ENCODE measurements at regions not wholly inside any gene's neighbourhood (a gene's known extent, or its start where the extent isn't known, plus 50 kb on each side); places are given as distances from the start of the nearest gene placed in this dataset.

DNA sequence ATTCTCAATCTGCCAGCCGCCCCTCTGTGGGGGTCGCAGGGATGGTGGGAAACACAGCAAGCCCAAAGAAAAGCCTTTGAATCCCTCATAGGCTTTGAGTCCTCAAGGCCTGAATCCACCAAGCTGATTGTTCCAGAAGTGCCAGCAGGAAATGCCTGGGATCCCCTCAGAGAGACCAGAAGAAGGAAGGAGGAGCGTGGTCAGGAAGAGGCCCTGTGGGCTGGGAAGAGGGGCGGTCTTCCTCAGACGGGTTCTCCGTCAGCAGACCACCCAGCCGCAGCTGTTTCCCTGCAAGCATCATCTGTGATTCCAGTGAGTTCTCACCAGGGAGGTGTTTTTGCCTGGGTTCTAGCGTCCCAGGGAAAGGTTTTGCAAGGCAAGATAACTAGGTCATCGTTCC, 190.0 kb upstream of the KLF6 start:
- H3K9me3 ChIP-seq, result no peaks in the 10 kb centered on the region
- intact Hi-C loops (cut with DNase I; ENCODE audit: low total_unique reads), result no loop called here
- H3K36me3 ChIP-seq (ENCODE audit: low read depth, missing control alignments), result no peaks in the 10 kb centered on the region
- DNase-seq, result no peak
- H3K27ac ChIP-seq, result no peak overlapping the region
- no peaks in the 10 kb centered on the region for H3K27me3 ChIP-seq
- H3K4me3 ChIP-seq, result no peak overlapping the region
- no peaks in the 10 kb centered on the region for H3K4me1 ChIP-seq
- TF ChIP-seq, protein P1, sequence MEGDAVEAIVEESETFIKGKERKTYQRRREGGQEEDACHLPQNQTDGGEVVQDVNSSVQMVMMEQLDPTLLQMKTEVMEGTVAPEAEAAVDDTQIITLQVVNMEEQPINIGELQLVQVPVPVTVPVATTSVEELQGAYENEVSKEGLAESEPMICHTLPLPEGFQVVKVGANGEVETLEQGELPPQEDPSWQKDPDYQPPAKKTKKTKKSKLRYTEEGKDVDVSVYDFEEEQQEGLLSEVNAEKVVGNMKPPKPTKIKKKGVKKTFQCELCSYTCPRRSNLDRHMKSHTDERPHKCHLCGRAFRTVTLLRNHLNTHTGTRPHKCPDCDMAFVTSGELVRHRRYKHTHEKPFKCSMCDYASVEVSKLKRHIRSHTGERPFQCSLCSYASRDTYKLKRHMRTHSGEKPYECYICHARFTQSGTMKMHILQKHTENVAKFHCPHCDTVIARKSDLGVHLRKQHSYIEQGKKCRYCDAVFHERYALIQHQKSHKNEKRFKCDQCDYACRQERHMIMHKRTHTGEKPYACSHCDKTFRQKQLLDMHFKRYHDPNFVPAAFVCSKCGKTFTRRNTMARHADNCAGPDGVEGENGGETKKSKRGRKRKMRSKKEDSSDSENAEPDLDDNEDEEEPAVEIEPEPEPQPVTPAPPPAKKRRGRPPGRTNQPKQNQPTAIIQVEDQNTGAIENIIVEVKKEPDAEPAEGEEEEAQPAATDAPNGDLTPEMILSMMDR (IDR thresholded peaks at IDR 0.05), result no peak
- no peak for TF ChIP-seq POLR2A (IDR thresholded peaks at IDR 0.05)
- 64 to 67% methylated on average over 9 of the region's 9 CpGs for WGBS, 2 donors

DNA sequence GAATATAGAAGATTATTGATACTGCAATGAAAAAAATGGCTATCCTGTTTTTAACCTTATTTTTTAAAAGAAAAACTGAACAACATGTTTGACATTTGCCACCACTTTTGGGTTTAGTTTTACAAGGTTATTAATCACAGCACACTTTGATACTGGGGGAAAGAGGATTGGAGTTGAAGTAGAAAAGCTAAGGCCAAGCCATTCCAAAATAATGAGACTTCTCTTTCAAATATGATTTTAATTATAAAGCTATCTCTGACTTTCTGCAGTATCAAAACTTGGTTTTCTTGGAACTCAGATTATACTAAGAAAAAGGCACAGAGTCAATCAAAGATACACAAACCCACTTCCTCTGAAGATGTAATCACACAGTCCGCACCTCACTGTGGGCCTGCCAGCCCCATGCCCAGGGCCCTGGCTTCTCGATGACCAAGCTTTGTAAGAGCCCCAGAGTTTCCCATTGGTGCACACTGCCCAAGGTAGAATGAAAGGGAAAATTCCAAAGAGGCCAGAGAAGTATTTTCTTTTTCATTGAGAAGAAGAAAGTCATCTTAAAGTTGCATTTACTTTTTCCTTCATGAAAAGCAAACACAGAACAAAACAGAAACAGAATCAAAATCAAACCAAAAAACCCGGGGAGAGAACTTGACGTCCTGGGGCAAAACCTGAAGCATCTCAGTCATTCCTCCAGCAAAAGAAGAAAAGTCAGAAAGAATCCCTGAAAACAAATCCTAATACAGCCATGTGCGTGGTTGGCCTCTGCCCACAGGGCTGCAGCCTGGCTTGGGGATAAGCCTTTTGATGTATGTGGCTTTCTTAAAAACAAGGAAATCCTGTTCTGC, 187.7 kb upstream of the KLF6 start:
- no peak for DNase-seq
- Histone ChIP-seq H3K36me3 (ENCODE audit: low read depth, missing control alignments) (no peaks in the 10 kb centered on the region), H3K27ac (peak overlapping the region in 1 of 2 donors; percentile 9), H3K4me3 (no peak overlapping the region), H3K9me3 (no peaks in the 10 kb centered on the region), H3K27me3 (no peaks in the 10 kb centered on the region), H3K4me1 (no peaks in the 10 kb centered on the region)
- no peak for TF ChIP-seq POLR2A (IDR thresholded peaks at IDR 0.05)
- TF ChIP-seq, protein P1 (IDR thresholded peaks at IDR 0.05), result no peak
- WGBS, 2 donors, result 65 to 69% methylated on average over 5 of the region's 5 CpGs
- intact Hi-C loops (cut with DNase I; ENCODE audit: low total_unique reads), result no loop called here

DNA sequence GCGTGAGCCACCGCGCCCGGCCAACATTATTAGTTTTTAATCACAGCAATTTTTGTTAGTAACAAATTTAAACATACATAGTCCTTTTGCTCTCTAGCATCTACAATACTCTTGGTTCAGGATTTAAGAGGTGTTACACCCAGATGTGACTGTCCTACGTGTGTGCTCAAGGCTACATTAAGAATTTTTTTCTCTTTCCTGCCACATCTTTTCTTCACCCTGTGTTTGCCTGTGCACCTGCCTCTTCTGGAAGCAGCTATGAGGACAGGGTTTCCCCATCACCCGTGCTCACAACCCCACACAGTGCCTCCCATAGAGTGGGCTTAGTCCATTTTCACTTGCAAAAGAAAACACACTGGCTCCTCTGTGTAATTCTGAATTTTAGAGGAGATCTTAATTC, 186.7 kb upstream of the KLF6 start:
- H3K4me3 ChIP-seq, result no peak overlapping the region
- WGBS, 2 donors, result 85 to 89% methylated on average over 6 of the region's 6 CpGs
- no peaks in the 10 kb centered on the region for H3K36me3 ChIP-seq (ENCODE audit: low read depth, missing control alignments)
- H3K27ac ChIP-seq, result no peak overlapping the region
- H3K9me3 ChIP-seq, result no peaks in the 10 kb centered on the region
- DNase-seq, result no peak
- H3K4me1 ChIP-seq, result no peaks in the 10 kb centered on the region
- intact Hi-C loops (cut with DNase I; ENCODE audit: low total_unique reads), result no loop called here
- no peak for TF ChIP-seq POLR2A (IDR thresholded peaks at IDR 0.05)
- TF ChIP-seq, protein P1 (IDR thresholded peaks at IDR 0.05), result no peak
- no peaks in the 10 kb centered on the region for H3K27me3 ChIP-seq

DNA sequence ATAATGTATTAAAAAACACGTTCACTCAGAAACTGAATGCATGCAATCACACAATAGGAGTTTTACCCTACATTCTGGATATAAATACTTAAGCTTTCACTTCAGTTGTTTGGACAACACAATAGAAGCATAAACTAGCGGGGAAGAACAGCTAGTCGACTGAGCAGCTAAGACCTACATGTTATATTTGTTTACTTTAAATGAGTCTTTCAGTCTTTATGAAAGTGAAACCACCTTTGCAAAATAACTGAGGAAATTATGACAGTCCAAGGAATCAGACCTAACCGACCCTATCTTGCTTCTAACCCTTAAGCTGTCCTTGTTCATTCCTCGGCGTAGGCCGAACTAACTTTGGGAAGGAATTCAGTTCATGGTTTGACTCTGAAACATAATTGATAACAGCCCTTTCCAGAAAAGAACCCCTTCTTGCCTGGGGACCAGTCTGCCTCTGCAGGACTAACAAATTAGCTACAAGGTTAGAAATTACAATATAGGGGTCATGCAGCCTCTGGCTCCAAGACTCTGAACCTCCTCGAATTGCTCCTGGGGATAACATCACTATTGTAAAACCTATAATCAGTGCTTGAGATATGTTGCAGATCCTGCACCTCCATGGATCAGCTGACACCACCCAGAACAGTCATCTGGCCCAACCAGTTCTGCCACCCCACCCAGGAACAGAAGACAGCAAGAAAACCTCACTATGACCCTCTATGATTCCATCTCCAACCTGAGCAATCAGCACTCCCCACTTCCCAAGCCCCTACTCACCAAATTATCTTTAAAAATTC, 185.1 kb upstream of the KLF6 start:
- no peak for TF ChIP-seq POLR2A (IDR thresholded peaks at IDR 0.05)
- TF ChIP-seq, protein P1 (IDR thresholded peaks at IDR 0.05), result no peak
- Histone ChIP-seq H3K27ac (no peak overlapping the region), H3K36me3 (ENCODE audit: low read depth, missing control alignments) (no peaks in the 10 kb centered on the region), H3K4me3 (no peak overlapping the region), H3K27me3 (no peaks in the 10 kb centered on the region), H3K4me1 (no peaks in the 10 kb centered on the region), H3K9me3 (no peaks in the 10 kb centered on the region)
- 80 to 88% methylated on average over 8 of the region's 8 CpGs for WGBS, 2 donors
- intact Hi-C loops (cut with DNase I; ENCODE audit: low total_unique reads), result no loop called here
- no peak for DNase-seq

Measured in testis (tissue), 2 donors.